Left lobe of liver (tissue), 2 donors: ENCODE measurements at regions not wholly inside any gene's neighbourhood (a gene's known extent, or its start where the extent isn't known, plus 50 kb on each side); places are given as distances from the start of the nearest gene placed in this dataset.
"Not testable (repeated sequence)": the region's sequence is repeated elsewhere in the genome, so short reads cannot be mapped to it uniquely, and the experiment has no call there.

Experiments
- ATAC-seq: fragments of 200-7000 bp; cut with Tn5 transposase; one replicate; pipeline ENCODE4 v1.9.1; 2020; ENCODE audit warnings: mild to moderate bottlenecking, moderate library complexity
- DNase-seq: peaks from one replicate; pipeline ENCODE4 v3.0.0-alpha.2; 2020; ENCODE audit warnings: low spot score
- donor health status: DM: no; HTN: no; CAD: no; lungs with moderate emphysema.
- donor health status: DM: no; HTN: yes; CAD: no.

DNA sequence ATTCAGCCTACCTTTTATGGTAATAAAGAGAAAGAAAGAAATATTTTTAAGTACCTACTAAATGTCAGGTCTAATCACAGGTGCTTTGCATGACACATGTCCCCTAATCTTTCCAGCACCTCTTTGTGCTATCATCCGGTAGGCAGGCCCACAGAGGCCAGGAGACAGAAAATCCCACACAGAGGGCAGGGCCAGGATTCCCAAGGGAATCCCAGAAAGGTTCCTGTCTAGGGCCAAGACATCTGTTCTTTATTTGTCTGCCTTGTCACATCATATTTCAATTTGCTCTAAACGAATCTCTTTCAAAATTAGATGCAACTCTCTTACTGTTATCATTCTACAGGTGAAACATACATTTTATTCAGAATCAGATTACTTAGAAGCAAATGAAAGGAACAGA is 676.1 kb upstream of the GYPC start:
- DNase-seq = no peak
- no peak for ATAC-seq

DNA sequence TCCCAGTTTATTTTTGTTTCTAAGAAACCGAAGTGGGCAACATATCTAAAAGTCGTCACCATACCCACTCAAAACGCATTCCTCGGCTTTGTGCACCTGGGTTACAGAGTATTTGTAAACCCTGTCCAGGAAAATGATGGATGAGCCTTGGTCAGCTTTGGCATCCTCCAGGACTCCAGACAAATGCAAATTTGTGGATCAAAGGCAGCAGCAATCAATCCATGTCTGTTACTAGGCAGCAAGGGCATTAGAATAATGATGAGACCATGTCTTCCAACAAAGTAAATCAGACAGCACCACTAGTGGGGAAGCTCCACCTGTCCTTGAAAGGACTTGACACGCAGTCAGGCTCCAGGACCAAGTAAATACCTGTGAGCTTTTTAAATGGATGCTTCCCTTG is 672.6 kb upstream of the GYPC start:
- ATAC-seq (no peak), DNase-seq (no peak)

DNA sequence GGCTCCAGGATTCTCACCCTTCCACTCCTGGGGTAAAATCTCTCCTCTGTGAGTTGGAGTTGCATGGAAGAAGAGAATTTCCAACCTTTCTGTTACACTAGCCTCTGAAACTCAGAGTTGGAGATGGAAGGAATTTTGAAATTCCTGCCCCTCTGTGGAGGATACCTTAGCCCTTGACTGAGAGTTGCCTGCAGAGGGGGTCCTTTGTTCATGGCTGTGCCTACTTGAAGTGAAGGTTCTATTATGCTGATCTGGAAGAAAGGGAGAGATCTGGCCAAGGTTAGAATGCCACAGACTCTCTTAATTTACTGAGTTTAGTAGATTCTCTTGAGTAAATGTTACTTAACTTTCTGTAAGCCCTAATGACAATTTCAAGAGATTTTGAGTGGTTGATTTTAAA is 626.6 kb upstream of the GYPC start:
- ATAC-seq = no peak
- no peak for DNase-seq

DNA sequence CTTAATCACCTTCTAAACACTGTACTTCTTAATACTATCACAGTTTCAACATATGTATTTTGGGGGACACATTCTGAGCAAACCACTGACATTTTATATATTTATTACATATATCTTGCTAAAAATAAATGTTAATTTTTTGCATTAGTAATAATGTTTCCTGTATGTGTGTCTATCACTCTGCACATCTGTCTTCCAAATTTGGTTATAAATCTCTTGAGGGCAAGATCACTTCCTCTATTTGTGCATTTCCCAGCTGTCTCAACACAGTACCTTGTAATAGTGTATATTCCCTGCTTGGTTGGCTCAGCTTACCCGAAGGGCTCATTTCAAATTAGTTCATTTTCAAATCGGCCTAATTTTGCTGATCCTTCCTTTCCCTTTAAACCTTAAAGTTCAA is 617.1 kb upstream of the GYPC start:
- no peak for ATAC-seq
- no peak for DNase-seq

DNA sequence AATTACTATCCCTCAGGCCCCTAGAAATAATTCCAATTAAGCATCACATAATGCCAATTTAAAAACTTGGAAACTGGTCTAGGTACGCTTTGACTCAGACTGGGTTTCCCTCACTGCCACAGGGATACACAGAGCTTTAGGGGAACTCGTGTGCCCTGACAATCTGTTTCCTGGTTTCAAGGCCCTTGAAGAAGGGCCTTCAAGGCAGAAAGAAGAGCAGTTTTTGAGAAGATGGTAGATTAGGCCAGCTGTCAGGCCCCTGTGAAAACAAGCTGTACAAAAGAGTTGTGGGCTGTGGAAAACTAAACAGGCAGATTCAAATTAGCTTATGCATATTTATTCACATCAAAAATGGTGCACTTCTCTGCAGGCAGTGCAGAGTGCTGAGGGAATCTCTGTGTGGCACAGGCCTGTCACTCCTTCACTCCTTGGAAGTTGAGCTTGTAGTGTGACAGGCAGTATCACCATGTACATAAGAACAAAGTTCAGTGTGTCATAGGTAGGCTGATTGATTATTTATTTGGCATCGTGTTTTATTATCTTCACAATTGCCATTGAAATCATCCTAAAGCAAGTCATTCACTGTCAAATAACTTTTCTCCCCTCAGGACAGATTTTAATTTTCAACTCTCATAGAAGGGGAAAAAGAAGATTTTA is 614.4 kb upstream of the GYPC start:
- DNase-seq = no peak
- peak; percentile 95 for ATAC-seq

DNA sequence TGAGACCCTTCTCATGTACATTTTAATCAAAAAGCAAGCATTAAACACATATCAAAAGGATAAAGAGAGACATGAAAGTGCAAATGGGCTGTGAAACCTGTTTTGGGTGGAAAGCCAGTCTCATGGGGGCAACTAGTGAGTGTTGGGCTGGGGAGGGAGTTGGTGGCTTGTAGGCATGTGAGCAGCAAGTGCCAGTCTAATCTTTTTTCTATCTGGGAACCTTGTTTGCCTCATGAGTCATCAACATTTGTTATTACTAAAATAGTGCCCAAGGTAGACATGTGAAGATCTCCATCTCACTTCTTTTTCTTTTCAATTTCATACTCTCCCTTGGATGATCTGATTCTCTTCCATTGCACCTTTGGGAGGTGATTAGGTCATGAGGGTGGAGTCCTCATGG is 613.9 kb upstream of the GYPC start:
- ATAC-seq = peak; percentile 33
- no peak for DNase-seq

DNA sequence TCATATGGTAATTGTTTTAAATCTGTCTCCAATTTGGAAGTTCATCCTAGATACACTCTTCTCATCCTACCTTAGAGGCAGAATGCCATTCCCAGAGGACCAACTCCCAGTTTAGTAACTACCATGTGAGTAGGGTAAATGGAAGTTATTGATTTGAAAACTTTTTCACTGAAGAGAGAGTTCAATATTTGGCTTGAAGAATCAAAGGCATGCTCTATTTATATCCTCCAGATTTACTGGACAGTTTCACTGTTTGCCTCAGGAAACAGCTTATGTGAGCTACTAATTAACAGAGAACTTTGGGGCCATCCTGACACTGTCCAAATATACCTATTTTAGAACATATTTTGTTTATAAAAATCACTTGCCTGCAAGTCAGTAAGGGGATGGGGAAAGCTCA is 607.2 kb upstream of the GYPC start:
- no peak for DNase-seq
- peak; percentile 76 for ATAC-seq

DNA sequence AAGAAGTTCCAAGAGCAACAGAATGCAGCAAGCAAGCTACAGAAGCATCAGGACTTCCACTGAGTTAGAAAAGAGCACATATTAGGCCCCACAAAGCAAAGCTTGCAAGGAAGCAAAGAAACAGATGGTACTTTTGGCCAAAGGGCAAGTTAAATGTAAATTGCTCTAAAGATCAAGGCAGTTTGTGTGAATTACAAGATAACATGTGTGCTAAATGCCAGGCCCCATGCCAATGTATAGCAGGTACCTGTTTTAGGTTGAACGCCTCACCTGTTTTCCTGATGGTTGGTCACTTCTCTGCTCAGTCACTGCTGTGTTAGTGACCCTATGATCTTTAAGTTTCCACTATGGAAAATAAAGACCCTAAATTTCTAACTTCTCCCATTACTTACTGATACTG is 606.5 kb upstream of the GYPC start:
- ATAC-seq = no peak
- no peak for DNase-seq

DNA sequence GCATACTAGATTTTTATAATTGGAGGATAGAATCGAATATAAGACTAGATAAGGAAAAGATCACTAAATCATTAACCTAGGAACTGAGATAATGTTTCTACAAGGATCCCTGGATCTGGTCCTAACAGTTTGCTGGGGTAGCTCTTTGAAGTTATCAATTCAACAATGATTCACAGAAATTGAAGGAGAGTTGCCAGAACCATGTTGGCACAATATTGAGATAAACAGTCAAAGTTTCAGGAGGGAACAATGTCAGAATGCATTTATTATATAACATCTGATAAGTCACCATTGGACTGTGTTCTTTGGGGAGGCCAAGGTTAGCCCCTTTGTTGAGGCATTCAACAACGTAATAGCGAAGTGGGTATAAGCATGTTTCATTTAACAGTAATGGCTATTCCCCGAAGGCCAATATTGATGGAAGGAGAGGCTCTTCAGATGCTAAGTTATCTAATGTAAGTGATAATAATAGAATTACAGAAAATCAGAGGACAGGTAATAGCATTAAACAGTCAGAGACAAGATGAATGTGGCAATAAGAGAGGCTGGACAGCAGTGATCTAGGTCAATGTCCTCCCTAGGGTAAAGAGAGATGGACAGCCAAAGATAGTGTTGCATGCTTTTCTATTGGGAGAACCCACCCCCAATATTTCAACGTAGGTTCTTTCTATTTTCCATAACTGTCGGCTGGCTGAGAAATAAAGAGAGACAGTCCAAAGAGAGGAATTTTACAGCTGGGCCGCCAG is 604.8 kb upstream of the GYPC start:
- DNase-seq (no peak), ATAC-seq (peak; percentile 75)

DNA sequence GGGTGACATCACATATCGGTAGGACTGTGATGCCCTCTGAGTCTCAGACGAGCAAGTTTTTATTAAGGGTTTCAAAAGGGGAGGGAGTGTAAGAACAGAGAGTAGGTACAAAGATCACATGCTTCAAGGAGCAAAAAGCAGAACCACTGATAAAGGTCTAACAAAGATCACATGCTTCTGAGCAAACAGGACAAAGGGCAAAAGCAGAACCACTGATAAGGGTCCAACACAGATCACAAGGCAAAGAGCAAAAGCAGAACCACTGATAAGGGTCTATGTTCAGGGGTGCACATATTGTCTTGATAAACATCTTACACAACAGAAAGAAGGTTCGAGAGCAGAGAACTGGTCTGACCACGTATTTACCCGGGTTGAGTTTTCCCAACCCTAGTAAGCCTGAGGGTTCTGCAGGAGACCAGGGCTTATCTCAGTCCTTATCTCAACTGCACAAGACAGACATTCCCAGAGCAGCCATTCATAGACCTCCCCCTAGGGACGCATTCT is 604.2 kb upstream of the GYPC start:
- peak; percentile 10 for ATAC-seq
- not testable (repeated sequence) for DNase-seq

DNA sequence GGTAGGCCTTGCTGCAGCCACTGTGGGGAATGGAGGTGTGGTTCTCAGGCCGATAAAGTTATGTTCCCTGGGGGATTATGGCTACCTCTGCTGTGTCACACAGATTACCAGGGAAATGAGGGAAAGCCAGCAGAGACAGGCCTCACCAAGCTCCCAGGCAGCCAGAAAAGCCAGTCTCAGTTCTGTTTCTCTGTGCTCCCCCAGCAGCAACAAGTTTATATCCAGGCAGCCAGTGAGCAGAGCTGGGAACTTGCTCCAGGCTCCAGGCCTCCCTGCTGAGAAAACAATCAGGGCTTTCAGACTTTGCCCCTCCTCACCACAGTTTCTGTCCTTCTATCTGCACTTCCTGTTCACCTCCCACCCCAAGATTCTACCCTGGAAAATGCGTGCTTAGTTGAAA is 596.6 kb upstream of the GYPC start:
- DNase-seq (no peak), ATAC-seq (no peak)

DNA sequence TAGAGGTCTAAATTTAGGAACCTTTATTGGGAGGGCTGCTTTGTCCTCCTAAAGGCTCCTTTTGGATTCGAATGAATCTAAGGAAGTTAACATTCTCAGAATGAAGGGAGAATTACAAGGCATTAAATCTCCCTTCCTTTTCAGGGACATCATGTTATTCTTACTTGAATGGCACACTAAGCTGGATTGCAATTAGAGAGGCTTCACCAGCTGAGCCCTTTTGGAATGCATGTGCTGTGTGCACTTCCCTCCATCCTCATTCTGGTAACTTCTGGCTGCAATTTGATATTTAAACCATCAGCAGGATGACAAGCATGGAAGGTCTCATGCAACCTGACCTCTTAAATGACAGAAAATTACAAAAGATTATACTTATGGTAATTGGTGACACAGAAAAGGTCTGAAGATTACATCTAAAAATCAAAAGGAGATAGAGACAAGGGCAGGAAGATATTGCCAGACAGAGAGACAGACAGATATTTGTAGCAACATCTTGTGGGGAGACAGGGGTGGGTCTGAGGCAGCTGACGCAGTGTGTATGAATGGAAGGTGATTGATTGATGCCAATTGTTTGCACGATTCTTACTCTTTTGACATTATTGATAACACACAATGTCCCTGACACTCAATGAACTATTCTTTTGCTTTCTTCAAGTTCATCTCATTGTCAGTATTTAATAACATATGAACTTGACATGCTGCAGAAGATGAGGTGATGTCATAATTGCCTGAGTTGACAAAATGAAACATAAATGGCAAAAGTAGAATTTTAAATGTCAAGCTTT is 570.8 kb upstream of the GYPC start:
- DNase-seq (no peak), ATAC-seq (no peak)

DNA sequence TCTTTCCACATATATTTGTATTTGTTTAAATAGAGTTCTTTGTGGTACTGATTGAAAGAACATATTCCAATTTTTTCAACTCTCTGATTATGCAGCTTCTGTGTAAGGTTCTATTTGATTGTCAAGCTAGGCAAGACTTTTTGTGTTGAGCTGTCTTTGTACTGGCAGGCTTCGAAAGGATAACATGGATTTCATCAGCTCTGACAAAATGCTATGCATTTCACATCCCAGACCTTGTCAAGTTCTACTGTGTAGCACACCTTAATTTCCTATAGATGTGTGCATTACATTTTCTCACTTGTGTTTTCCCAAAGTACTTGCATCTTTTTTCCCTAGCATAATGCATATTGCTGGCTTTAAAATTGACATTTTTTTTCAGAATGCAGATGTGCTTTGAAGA is 555.0 kb upstream of the GYPC start:
- ATAC-seq (no peak), DNase-seq (no peak)

DNA sequence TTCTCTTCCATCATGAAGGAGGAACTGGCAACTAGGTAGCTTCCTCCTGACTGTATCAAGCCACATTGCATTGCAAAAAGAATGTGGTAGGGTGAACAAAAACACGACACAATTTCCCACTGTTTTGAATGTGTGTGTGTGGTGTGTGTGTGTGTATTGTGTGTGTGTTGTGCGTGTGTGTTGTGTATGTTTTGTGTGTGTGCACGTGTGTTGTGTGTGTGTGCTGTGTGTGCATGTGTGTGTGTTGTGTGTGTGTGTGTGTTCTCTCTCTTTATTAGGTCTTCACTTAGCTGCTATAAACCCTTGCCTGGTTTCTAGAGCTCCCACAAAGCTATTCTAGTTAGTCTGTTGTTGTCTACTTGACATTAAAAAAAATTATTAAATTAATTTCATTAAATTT is 550.0 kb upstream of the GYPC start:
- no peak for DNase-seq
- ATAC-seq = no peak

DNA sequence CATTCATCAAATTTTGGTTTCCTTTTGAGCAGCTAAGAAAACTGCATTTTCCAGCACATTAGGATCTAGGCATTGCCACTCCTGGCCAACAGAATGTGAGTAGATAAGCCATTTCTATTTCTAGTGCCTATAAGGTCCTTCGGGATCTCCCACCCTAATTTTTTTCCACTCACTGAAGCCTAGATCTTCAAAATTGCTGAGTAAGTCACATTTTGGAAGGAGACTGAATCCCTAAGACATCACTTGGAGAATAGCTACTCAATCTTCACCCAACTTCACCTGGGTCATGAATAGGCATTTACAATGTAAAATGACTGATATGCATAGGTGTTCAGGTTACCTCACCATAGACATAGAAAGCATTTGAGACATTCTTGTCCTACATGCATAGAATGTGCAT is 548.1 kb upstream of the GYPC start:
- DNase-seq (no peak), ATAC-seq (no peak)

DNA sequence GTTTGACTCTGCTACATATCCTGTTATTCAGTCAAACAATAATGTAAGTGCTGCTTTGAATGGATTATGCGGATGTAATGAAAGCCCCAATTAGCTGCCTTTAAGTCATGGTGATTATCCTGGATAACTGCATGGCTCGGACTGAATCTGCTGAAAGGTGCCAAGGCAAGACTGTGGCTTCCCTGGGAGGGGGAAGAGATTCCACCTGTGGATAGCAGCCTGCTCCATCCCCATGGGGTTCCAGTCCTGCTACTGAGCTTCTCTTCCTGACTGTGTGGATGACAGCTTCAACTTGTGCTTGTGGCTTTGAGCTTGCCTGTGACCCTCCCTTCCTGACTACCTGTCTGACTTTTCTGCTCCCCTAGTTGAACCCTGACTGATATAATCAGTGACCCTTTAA is 540.0 kb upstream of the GYPC start:
- no peak for ATAC-seq

DNA sequence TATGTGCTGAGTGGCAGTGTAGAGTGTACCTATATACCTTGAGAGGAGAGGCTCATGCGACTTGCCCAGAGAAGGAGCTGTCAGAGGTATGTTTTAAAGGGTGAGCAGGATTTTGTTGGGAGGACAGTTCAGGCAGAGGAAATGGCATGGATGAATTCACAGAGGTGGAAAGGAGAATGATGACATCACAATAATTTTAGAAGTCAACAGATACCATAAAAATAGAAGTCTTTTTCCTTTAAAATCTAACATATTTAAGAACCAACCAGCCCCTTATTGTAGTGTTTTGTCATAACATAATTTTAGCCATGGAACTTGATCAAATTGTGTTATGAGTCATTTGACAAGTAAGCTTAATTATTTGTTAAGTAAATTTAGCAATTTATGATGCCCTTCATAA is 538.1 kb upstream of the GYPC start:
- ATAC-seq = no peak
- no peak for DNase-seq

More for the DNA sequence above, 540.0 kb upstream of the GYPC start:
- no peak for DNase-seq

DNA sequence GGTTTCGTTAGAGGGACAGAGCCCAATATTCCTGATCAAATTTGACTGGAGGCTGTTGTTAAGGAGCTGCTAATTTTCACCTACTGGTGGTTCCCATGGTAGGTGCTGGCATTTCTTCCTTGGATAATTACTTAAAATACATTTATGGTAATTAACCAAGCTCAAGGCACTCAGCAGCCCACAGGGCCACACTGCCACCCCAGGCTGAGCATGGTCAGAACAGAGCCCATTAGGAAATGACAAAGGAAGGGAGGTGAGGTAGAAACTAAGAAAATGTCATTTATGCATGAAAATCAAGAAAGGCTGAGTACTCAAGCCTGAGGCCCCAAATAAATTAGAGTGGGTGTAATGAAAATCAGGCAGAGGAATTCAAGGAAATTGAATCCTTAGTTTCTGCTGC is 510.2 kb upstream of the GYPC start:
- no peak for DNase-seq
- no peak for ATAC-seq

DNA sequence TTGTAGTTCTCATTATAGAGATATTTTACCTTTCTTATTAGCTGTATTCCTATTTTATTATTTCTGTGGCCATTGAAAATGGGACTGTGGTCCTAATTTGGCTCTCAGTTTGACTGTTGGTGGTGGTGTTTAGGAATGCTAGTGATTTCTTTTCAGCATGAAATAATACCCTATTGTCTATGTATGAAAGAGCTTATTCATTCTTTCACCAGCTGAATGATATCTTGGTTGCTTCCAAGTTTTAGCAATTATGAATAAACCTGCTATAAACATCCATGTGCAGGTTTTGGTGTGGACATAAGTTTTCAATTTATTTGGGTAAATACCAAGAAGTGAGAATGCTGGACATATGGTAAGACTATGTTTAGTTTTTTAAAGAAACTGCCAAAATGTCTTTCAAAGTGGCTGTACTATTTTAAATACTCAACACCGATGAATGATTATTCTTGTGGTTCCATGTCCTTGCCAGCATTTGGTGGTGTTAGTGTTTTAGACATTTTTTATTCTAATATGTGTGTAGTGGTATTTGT is 501.6 kb upstream of the GYPC start:
- ATAC-seq (no peak), DNase-seq (no peak)

DNA sequence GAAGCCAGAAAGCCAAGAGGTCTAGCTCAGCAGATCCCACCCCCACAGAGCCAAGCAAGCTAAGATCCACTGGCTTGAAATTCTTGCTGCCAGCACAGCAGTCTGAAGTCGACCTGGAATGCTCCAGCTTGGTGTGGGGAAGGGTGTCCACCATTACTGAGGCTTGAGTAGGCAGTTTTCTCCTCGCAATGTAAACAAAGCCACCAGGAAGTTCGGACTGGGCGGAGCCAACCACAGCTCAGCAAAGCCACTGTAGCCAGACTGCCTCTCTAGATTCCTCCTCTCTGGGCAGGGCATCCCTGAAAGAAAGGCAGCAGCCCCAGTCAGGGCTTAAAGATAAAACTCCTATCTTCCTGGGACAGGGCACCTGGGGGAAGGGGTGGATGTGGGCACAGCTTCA is 495.0 kb upstream of the GYPC start:
- not testable (repeated sequence) for ATAC-seq, DNase-seq

DNA sequence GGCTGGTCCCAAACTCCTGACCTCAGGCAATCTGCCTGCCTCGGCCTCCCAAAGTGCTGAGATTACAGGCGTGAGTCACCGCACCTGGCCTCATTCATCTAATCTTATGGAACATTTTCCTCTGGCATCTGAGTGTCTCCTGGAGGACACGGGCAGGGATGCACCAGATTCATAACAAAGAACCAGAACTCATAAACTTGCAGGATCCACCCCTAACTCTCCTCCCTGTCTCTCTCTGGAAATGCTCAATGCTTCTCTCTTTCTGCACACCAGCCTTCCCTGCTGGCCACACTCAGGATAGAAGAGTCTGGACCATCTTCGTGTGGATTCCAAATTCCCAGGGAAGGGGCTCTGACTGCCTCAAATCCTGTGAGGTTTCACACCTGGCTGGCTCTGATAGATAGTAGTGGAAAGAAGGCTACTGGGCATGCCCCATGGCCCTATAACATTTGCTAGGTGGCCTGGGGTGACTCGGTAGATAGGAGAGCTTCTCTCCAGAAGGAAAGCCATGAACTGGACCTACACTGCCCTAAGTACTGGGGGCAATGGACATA is 483.2 kb upstream of the GYPC start:
- ATAC-seq = no peak
- DNase-seq = no peak
